ENCODE measurements at regions not wholly inside any gene's neighbourhood (a gene's known extent, or its start where the extent isn't known, plus 50 kb on each side); places are given as distances from the start of the nearest gene placed in this dataset.

- Mint-ChIP-seq H3K27ac (no peak overlapping the region), H3K4me1 (ENCODE audit: low read depth) (no peaks in the 10 kb centered on the region), H3K4me3 (no peak overlapping the region), H3K9me3 (ENCODE audit: low read depth) (no peaks in the 10 kb centered on the region), H3K36me3 (no peaks in the 10 kb centered on the region), H3K27me3 (peaks cover 5% of the 10 kb centered on the region)
These were observed 485.8 kb upstream of the CITED2 start for GRCh38 chr6:139860203-139860602.

GRCh38 chr6:139858429-139858828 is 484.0 kb upstream of the CITED2 start:
- no peaks in the 10 kb centered on the region for H3K4me1 Mint-ChIP-seq (ENCODE audit: low read depth)
- no peak overlapping the region for H3K27ac Mint-ChIP-seq
- H3K4me3 Mint-ChIP-seq: no peak overlapping the region
- H3K36me3 Mint-ChIP-seq: no peaks in the 10 kb centered on the region
- peaks cover 5% of the 10 kb centered on the region for H3K27me3 Mint-ChIP-seq
- H3K9me3 Mint-ChIP-seq (ENCODE audit: low read depth): no peaks in the 10 kb centered on the region

- no peaks in the 10 kb centered on the region for H3K9me3 Mint-ChIP-seq (ENCODE audit: low read depth)
- H3K36me3 Mint-ChIP-seq: no peaks in the 10 kb centered on the region
- H3K27ac Mint-ChIP-seq: no peak overlapping the region
- H3K27me3 Mint-ChIP-seq: peaks cover 5% of the 10 kb centered on the region
- H3K4me3 Mint-ChIP-seq: no peak overlapping the region
- H3K4me1 Mint-ChIP-seq (ENCODE audit: low read depth): no peaks in the 10 kb centered on the region
These were observed 482.7 kb upstream of the CITED2 start for GRCh38 chr6:139857143-139857542.

GRCh38 chr6:139856562-139856961 is 482.1 kb upstream of the CITED2 start:
- H3K36me3 Mint-ChIP-seq: no peaks in the 10 kb centered on the region

GRCh38 chr6:139855671-139856311 is 481.3 kb upstream of the CITED2 start:
- H3K27me3 Mint-ChIP-seq: peaks cover 4% of the 10 kb centered on the region
- H3K36me3 Mint-ChIP-seq: no peaks in the 10 kb centered on the region

More at GRCh38 chr6:139856562-139856961, 482.1 kb upstream of the CITED2 start:
- Mint-ChIP-seq H3K27me3 (peaks cover 5% of the 10 kb centered on the region), H3K4me1 (ENCODE audit: low read depth) (no peaks in the 10 kb centered on the region), H3K27ac (no peak overlapping the region), H3K9me3 (ENCODE audit: low read depth) (no peaks in the 10 kb centered on the region), H3K4me3 (no peak overlapping the region)

GRCh38 chr6:139853302-139853992 is 479.0 kb upstream of the CITED2 start:
- Mint-ChIP-seq H3K27me3 (no peaks in the 10 kb centered on the region), H3K36me3 (no peaks in the 10 kb centered on the region), H3K4me3 (no peak overlapping the region), H3K4me1 (ENCODE audit: low read depth) (no peaks in the 10 kb centered on the region), H3K9me3 (ENCODE audit: low read depth) (peaks cover 3% of the 10 kb centered on the region), H3K27ac (no peak overlapping the region)

More at GRCh38 chr6:139855671-139856311, 481.3 kb upstream of the CITED2 start:
- Mint-ChIP-seq H3K4me1 (ENCODE audit: low read depth) (no peaks in the 10 kb centered on the region), H3K4me3 (no peak overlapping the region), H3K9me3 (ENCODE audit: low read depth) (no peaks in the 10 kb centered on the region), H3K27ac (no peak overlapping the region)

- H3K4me1 Mint-ChIP-seq (ENCODE audit: low read depth): no peaks in the 10 kb centered on the region
- no peak overlapping the region for H3K4me3 Mint-ChIP-seq
- H3K9me3 Mint-ChIP-seq (ENCODE audit: low read depth): peaks cover 3% of the 10 kb centered on the region
- no peaks in the 10 kb centered on the region for H3K36me3 Mint-ChIP-seq
- no peaks in the 10 kb centered on the region for H3K27me3 Mint-ChIP-seq
- no peak overlapping the region for H3K27ac Mint-ChIP-seq
These were observed 478.2 kb upstream of the CITED2 start for GRCh38 chr6:139852488-139853140.

- Mint-ChIP-seq H3K9me3 (ENCODE audit: low read depth) (peaks cover 3% of the 10 kb centered on the region), H3K4me3 (no peak overlapping the region), H3K27ac (no peak overlapping the region), H3K4me1 (ENCODE audit: low read depth) (no peaks in the 10 kb centered on the region), H3K36me3 (no peaks in the 10 kb centered on the region), H3K27me3 (no peaks in the 10 kb centered on the region)
These were observed 477.6 kb upstream of the CITED2 start for GRCh38 chr6:139852067-139852466.

GRCh38 chr6:139851206-139851605 is 476.8 kb upstream of the CITED2 start:
- Mint-ChIP-seq H3K27ac (no peak overlapping the region), H3K4me3 (no peak overlapping the region), H3K9me3 (ENCODE audit: low read depth) (peaks cover 3% of the 10 kb centered on the region), H3K27me3 (peaks cover 2% of the 10 kb centered on the region), H3K36me3 (no peaks in the 10 kb centered on the region), H3K4me1 (ENCODE audit: low read depth) (no peaks in the 10 kb centered on the region)

GRCh38 chr6:139850512-139850911 is 476.1 kb upstream of the CITED2 start:
- Mint-ChIP-seq H3K4me1 (ENCODE audit: low read depth) (no peaks in the 10 kb centered on the region), H3K27ac (no peak overlapping the region), H3K9me3 (ENCODE audit: low read depth) (peaks cover 3% of the 10 kb centered on the region), H3K27me3 (peaks cover 2% of the 10 kb centered on the region), H3K4me3 (no peak overlapping the region), H3K36me3 (no peaks in the 10 kb centered on the region)

GRCh38 chr6:139847457-139847813 is 473.0 kb upstream of the CITED2 start:
- Mint-ChIP-seq H3K9me3 (ENCODE audit: low read depth) (peaks cover 3% of the 10 kb centered on the region), H3K27me3 (peaks cover 2% of the 10 kb centered on the region), H3K36me3 (no peaks in the 10 kb centered on the region), H3K4me1 (ENCODE audit: low read depth) (no peaks in the 10 kb centered on the region), H3K27ac (no peak overlapping the region), H3K4me3 (no peak overlapping the region)

- Mint-ChIP-seq H3K4me3 (no peak overlapping the region), H3K27ac (no peak overlapping the region), H3K36me3 (no peaks in the 10 kb centered on the region)
These were observed 472.3 kb upstream of the CITED2 start for GRCh38 chr6:139846538-139847456.

GRCh38 chr6:139844907-139845306 is 470.5 kb upstream of the CITED2 start:
- no peak overlapping the region for H3K4me3 Mint-ChIP-seq
- H3K4me1 Mint-ChIP-seq (ENCODE audit: low read depth): no peaks in the 10 kb centered on the region
- no peaks in the 10 kb centered on the region for H3K36me3 Mint-ChIP-seq
- H3K27me3 Mint-ChIP-seq: peaks cover 4% of the 10 kb centered on the region
- no peaks in the 10 kb centered on the region for H3K9me3 Mint-ChIP-seq (ENCODE audit: low read depth)
- H3K27ac Mint-ChIP-seq: no peak overlapping the region

More at GRCh38 chr6:139846538-139847456, 472.3 kb upstream of the CITED2 start:
- Mint-ChIP-seq H3K9me3 (ENCODE audit: low read depth) (peaks cover 3% of the 10 kb centered on the region), H3K27me3 (peaks cover 4% of the 10 kb centered on the region), H3K4me1 (ENCODE audit: low read depth) (no peaks in the 10 kb centered on the region)

GRCh38 chr6:139841794-139842215 is 467.4 kb upstream of the CITED2 start:
- Mint-ChIP-seq H3K27ac (no peak overlapping the region), H3K4me3 (no peak overlapping the region), H3K9me3 (ENCODE audit: low read depth) (no peaks in the 10 kb centered on the region)

More at GRCh38 chr6:139841794-139842215, 467.4 kb upstream of the CITED2 start:
- peaks cover 2% of the 10 kb centered on the region for H3K27me3 Mint-ChIP-seq
- no peaks in the 10 kb centered on the region for H3K36me3 Mint-ChIP-seq
- H3K4me1 Mint-ChIP-seq (ENCODE audit: low read depth): no peaks in the 10 kb centered on the region
